Embryonic facial prominence (tissue), 1 donor: ENCODE measurements at regions not wholly inside any gene's neighbourhood (a gene's known extent, or its start where the extent isn't known, plus 50 kb on each side); places are given as distances from the start of the nearest gene placed in this dataset.
"Not testable (repeated sequence)": the region's sequence is repeated elsewhere in the genome, so short reads cannot be mapped to it uniquely, and the experiment has no call there.

ENCODE experiments used
- DNase-seq: peaks from one replicate; pipeline ENCODE4 v3.0.0-alpha.2; 2016; ENCODE audit errors: extremely low spot score

GRCh38 chr6:153563001-153563400, 431.9 kb upstream of the RGS17 start:
- DNase-seq = no peak

- no peak for DNase-seq
Observed at GRCh38 chr6:153553627-153554026, 422.5 kb upstream of the RGS17 start.

- no peak for DNase-seq
Observed at GRCh38 chr6:153539602-153540001, 408.5 kb upstream of the RGS17 start.

- no peak for DNase-seq
Observed at GRCh38 chr6:153538491-153538890, 407.4 kb upstream of the RGS17 start.

- no peak for DNase-seq
Observed at GRCh38 chr6:153537422-153537821, 406.3 kb upstream of the RGS17 start.

- DNase-seq = no peak
Observed at GRCh38 chr6:153526479-153526878, 395.4 kb upstream of the RGS17 start.

GRCh38 chr6:153525998-153526397, 394.9 kb upstream of the RGS17 start:
- DNase-seq = no peak

GRCh38 chr6:153523390-153523789, 392.3 kb upstream of the RGS17 start:
- DNase-seq = no peak

- no peak for DNase-seq
Observed at GRCh38 chr6:153511896-153512496, 380.9 kb upstream of the RGS17 start.

- DNase-seq = no peak
Observed at GRCh38 chr6:153503810-153504209, 372.7 kb upstream of the RGS17 start.

GRCh38 chr6:153493501-153493900, 362.4 kb upstream of the RGS17 start:
- no peak for DNase-seq

- DNase-seq = no peak
Observed at GRCh38 chr6:153489479-153489878, 358.4 kb upstream of the RGS17 start.

GRCh38 chr6:153488267-153488666, 357.2 kb upstream of the RGS17 start:
- no peak for DNase-seq

GRCh38 chr6:153485072-153485471, 354.0 kb upstream of the RGS17 start:
- DNase-seq = no peak

GRCh38 chr6:153484056-153484455, 353.0 kb upstream of the RGS17 start:
- no peak for DNase-seq

- no peak for DNase-seq
Observed at GRCh38 chr6:153476243-153476642, 345.2 kb upstream of the RGS17 start.

GRCh38 chr6:153465050-153465449, 334.0 kb upstream of the RGS17 start:
- DNase-seq = no peak

- DNase-seq = no peak
Observed at GRCh38 chr6:153449279-153449678, 318.2 kb upstream of the RGS17 start.

GRCh38 chr6:153442749-153443148, 311.7 kb upstream of the RGS17 start:
- not testable (repeated sequence) for DNase-seq

GRCh38 chr6:153442096-153442495, 311.0 kb upstream of the RGS17 start:
- no peak for DNase-seq

GRCh38 chr6:153437193-153437592, 306.1 kb upstream of the RGS17 start:
- DNase-seq = no peak

GRCh38 chr6:153436351-153436750, 305.3 kb upstream of the RGS17 start:
- DNase-seq = no peak

- DNase-seq = no peak
Observed at GRCh38 chr6:153435787-153436186, 304.7 kb upstream of the RGS17 start.

GRCh38 chr6:153425536-153425935, 294.5 kb upstream of the RGS17 start:
- DNase-seq = no peak
